HepG2 (cell line): ENCODE measurements at regions not wholly inside any gene's neighbourhood (a gene's known extent, or its start where the extent isn't known, plus 50 kb on each side); places are given as distances from the start of the nearest gene placed in this dataset.

Experiments
- ARID2 ChIP-seq: sonication (generic); formaldehyde crosslinking; IDR thresholded peaks from 2 replicates; pipeline ENCODE4 v1.8.1; 2022; ENCODE audit warnings: mild to moderate bottlenecking, missing genetic modification reagents, borderline replicate concordance
- CTCF ChIP-seq: sonication (generic); formaldehyde crosslinking; IDR thresholded peaks from 2 replicates; pipeline ENCODE4 v1.5.0; 2020; ENCODE audit warnings: mild to moderate bottlenecking, missing genetic modification reagents, moderate library complexity
- EP300 ChIP-seq, 3 experiments: sonication (generic) in 1 of 3; formaldehyde crosslinking in 1 of 3; IDR thresholded peaks; 2 replicates each; pipeline versions ENCODE4 v1.5.1 to v1.6.1; 2011 to 2020; ENCODE audit warnings: low read depth in 2 of 3, low read length in 2 of 3, borderline replicate concordance in 1 of 3, improper control_type of control experiment in 1 of 3, mild to moderate bottlenecking in 1 of 3, missing genetic modification reagents in 1 of 3, moderate library complexity in 1 of 3
- GTF3A ChIP-seq: sonication (generic); formaldehyde crosslinking; conservative IDR thresholded peaks from 2 replicates; pipeline ENCODE4 v1.4.0; 2020; ENCODE audit warnings: mild to moderate bottlenecking, missing genetic modification reagents
- POLR2A ChIP-seq, 2 experiments: IDR thresholded peaks; 2 replicates each; pipeline ENCODE4 v1.6.1; 2011; ENCODE audit warnings: low read depth in 2 of 2, low read length in 2 of 2, mild to moderate bottlenecking in 1 of 2, moderate library complexity in 1 of 2; ENCODE audit not compliant: insufficient read depth in 1 of 2
- SMAD1 ChIP-seq: sonication (generic); formaldehyde crosslinking; IDR thresholded peaks from 2 replicates; pipeline ENCODE4 v1.4.0; 2020; ENCODE audit warnings: missing genetic modification reagents, low read depth, mild to moderate bottlenecking, borderline replicate concordance
- ZFX ChIP-seq: sonication (generic); formaldehyde crosslinking; IDR thresholded peaks from 2 replicates; pipeline ENCODE4 v1.4.0; 2020; ENCODE audit warnings: mild to moderate bottlenecking, low read depth, missing genetic modification reagents, moderate library complexity
- ZNF577 ChIP-seq: sonication (generic); formaldehyde crosslinking; IDR thresholded peaks from 2 replicates; pipeline ENCODE4 v1.4.0; 2020; ENCODE audit warnings: mild to moderate bottlenecking, low read depth, missing genetic modification reagents, borderline replicate concordance

DNA sequence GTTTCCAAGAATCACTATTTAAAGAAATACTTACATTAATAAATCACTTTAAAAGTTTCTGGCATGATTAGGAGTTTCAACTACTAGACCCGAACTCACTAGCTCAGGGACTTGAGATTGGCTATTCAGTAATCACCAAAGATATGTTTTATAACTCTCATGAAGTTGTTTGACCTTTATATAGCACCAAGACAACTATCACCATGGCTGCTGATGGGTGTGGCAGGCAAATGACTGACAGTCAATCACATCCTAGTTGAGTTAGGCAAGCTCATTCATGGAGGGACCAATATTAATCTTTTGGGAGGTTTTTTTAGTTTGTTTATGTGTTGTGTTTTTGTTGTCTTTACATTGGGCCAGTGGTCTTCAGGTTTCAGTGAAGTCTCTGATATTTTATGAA is 376.3 kb upstream of the C1orf87 start:
- TF ChIP-seq POLR2A (IDR thresholded peaks at IDR 0.05; ENCODE audit: insufficient read depth in 1 of 2, low read depth in 2 of 2, low read length in 2 of 2) (no peak), GTF3A (CRISPR knock-in tag) (no peak), EP300 (IDR thresholded peaks at IDR 0.05; ENCODE audit: low read depth in 2 of 2, low read length in 2 of 2) (no peak), EP300 (CRISPR knock-in tag; IDR thresholded peaks at IDR 0.05; ENCODE audit: borderline replicate concordance) (no peak), ZNF577 (CRISPR knock-in tag) (no peak), SMAD1 (no peak), CTCF (CRISPR knock-in tag) (no peak), ARID2 (no peak), ZFX (CRISPR knock-in tag) (no peak)
